GM19463 (cell line): ENCODE measurements at regions not wholly inside any gene's neighbourhood (a gene's known extent, or its start where the extent isn't known, plus 50 kb on each side); places are given as distances from the start of the nearest gene placed in this dataset.

Source experiments
- ATAC-seq: cut with Tn5 transposase; IDR thresholded peaks from one replicate; pipeline ENCODE4 v1.9.1; 2021; ENCODE audit warnings: mild to moderate bottlenecking, moderate library complexity; ENCODE audit not compliant: unreplicated experiment

- no peak for ATAC-seq
Observed at GRCh38 chr4:38536716-38537115, 127.3 kb upstream of the KLF3 start.

- no peak for ATAC-seq
Observed at GRCh38 chr4:38537666-38538065, 126.3 kb upstream of the KLF3 start.

- ATAC-seq: no peak
Observed at GRCh38 chr4:38538517-38538916, 125.5 kb upstream of the KLF3 start.

- ATAC-seq: no peak
Observed at GRCh38 chr4:38539501-38539900, 124.5 kb upstream of the KLF3 start.

GRCh38 chr4:38547052-38547451 lies 116.9 kb upstream of the KLF3 start:
- no peak for ATAC-seq

GRCh38 chr4:38548256-38548655 lies 115.7 kb upstream of the KLF3 start:
- no peak for ATAC-seq

- ATAC-seq: no peak
Observed at GRCh38 chr4:38559374-38559773, 104.6 kb upstream of the KLF3 start.

GRCh38 chr4:38560340-38560739 lies 103.7 kb upstream of the KLF3 start:
- ATAC-seq: no peak

- peak; percentile 89 for ATAC-seq
Observed at GRCh38 chr4:38560768-38561558, 103.0 kb upstream of the KLF3 start.

GRCh38 chr4:38562751-38563198 lies 101.2 kb upstream of the KLF3 start:
- no peak for ATAC-seq

GRCh38 chr4:38563707-38564495 lies 100.1 kb upstream of the KLF3 start:
- no peak for ATAC-seq

- ATAC-seq: no peak
Observed at GRCh38 chr4:38565271-38566199, 98.5 kb upstream of the KLF3 start.

- no peak for ATAC-seq
Observed at GRCh38 chr4:38566806-38567398, 97.1 kb upstream of the KLF3 start.

- no peak for ATAC-seq
Observed at GRCh38 chr4:38567457-38567856, 96.5 kb upstream of the KLF3 start.

- no peak for ATAC-seq
Observed at GRCh38 chr4:38568768-38569167, 95.2 kb upstream of the KLF3 start.

- no peak for ATAC-seq
Observed at GRCh38 chr4:38570647-38571276, 93.2 kb upstream of the KLF3 start.

- ATAC-seq: no peak
Observed at GRCh38 chr4:38572793-38573192, 91.2 kb upstream of the KLF3 start.

- no peak for ATAC-seq
Observed at GRCh38 chr4:38574559-38575333, 89.3 kb upstream of the KLF3 start.

GRCh38 chr4:38576767-38577166 lies 87.2 kb upstream of the KLF3 start:
- ATAC-seq: no peak
